ENCODE measurements at regions not wholly inside any gene's neighbourhood (a gene's known extent, or its start where the extent isn't known, plus 50 kb on each side); places are given as distances from the start of the nearest gene placed in this dataset.
"Not testable (repeated sequence)": the region's sequence is repeated elsewhere in the genome, so short reads cannot be mapped to it uniquely, and the experiment has no call there.

DNA sequence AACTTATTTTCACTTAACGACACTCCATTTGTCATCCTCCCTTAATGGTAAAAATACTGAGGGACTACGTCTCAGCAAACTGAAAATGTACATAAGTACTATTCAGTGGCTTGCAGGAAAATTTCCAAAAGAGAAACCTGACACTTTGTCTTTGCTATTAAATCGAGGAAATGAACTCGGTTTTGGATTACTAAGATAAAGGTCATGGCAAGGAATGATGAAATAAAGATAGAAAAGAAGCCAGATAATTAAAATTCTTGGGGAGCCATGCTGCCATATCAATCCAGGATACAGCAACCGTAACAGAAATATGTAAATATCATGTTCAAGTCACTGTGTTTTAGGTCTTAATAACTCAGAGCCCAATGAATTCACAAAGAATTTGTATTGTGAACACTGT is 647.8 kb downstream of the CDH9 start:
- TF ChIP-seq, protein P1, sequence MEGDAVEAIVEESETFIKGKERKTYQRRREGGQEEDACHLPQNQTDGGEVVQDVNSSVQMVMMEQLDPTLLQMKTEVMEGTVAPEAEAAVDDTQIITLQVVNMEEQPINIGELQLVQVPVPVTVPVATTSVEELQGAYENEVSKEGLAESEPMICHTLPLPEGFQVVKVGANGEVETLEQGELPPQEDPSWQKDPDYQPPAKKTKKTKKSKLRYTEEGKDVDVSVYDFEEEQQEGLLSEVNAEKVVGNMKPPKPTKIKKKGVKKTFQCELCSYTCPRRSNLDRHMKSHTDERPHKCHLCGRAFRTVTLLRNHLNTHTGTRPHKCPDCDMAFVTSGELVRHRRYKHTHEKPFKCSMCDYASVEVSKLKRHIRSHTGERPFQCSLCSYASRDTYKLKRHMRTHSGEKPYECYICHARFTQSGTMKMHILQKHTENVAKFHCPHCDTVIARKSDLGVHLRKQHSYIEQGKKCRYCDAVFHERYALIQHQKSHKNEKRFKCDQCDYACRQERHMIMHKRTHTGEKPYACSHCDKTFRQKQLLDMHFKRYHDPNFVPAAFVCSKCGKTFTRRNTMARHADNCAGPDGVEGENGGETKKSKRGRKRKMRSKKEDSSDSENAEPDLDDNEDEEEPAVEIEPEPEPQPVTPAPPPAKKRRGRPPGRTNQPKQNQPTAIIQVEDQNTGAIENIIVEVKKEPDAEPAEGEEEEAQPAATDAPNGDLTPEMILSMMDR (IDR thresholded peaks at IDR 0.05) = no peak
- intact Hi-C loops (cut with DNase I) = no loop called here
- no peak for FAIRE-seq
- no peak for ATAC-seq
- Histone ChIP-seq H3K4me1 (no peaks in the 10 kb centered on the region), H3K9me3 (no peaks in the 10 kb centered on the region), H3K4me3 (no peak overlapping the region), H3K27me3 (no peaks in the 10 kb centered on the region), H3K36me3 (no peaks in the 10 kb centered on the region), H3K27ac (no peak overlapping the region)
- DNase-seq = no peak
- WGBS, 2 donors = 46 to 57% methylated on average over 5 of the region's 5 CpGs

DNA sequence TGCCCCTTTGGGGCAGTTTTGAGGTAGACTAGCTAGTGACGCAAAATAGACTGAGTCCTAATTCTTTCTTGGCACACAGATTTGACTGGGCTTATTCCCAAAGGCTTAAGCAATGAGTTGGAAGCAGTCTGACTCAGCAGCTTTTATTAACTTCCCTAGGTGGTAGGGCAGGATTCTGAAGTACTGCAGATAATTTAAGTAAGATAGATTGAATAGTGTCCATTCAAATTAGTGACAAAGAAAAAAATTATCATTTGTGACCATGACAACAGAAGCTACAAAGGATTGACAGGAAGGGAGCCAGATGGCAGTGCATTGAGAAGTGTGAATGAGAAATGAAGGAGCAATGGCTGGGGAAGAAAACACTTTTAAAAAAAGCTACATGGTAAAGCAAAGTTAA is 649.4 kb downstream of the CDH9 start:
- no peak for FAIRE-seq
- no peak overlapping the region for H3K4me3 ChIP-seq
- no peak for ATAC-seq
- DNase-seq = no peak
- no peaks in the 10 kb centered on the region for H3K27me3 ChIP-seq
- intact Hi-C loops (cut with DNase I) = no loop called here
- TF ChIP-seq, protein P1 (IDR thresholded peaks at IDR 0.05) = no peak
- no peak overlapping the region for H3K27ac ChIP-seq
- H3K9me3 ChIP-seq = no peaks in the 10 kb centered on the region
- H3K36me3 ChIP-seq = no peaks in the 10 kb centered on the region
- no peaks in the 10 kb centered on the region for H3K4me1 ChIP-seq
- 0% methylated on average over 1 of the region's 1 CpG for WGBS, 2 donors

DNA sequence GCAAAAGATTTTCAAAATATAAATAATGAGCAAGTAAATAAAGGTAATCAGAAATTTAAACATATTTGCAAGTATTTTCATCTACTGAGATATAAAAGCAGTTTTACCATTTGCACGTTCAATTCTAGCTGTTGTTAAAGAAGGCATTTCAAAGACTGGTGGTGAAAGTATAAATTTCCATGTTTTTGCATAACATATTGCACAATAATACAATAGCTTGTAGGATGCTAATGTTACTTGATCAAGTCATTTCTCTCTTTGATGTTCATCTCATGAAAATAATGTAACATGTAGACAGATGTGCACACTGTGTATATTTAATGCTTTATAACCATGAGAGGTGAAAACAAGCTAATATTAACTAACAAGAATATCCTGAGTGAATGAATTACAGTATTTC is 651.9 kb downstream of the CDH9 start:
- no peaks in the 10 kb centered on the region for H3K27me3 ChIP-seq
- H3K9me3 ChIP-seq = no peaks in the 10 kb centered on the region
- 41 to 55% methylated on average over 1 of the region's 1 CpG for WGBS, 2 donors
- H3K4me1 ChIP-seq = no peaks in the 10 kb centered on the region
- H3K4me3 ChIP-seq = no peak overlapping the region
- TF ChIP-seq, protein P1 (IDR thresholded peaks at IDR 0.05) = no peak
- H3K36me3 ChIP-seq = no peaks in the 10 kb centered on the region
- no peak for DNase-seq
- no peak for ATAC-seq
- intact Hi-C loops (cut with DNase I) = no loop called here
- no peak for FAIRE-seq
- no peak overlapping the region for H3K27ac ChIP-seq

DNA sequence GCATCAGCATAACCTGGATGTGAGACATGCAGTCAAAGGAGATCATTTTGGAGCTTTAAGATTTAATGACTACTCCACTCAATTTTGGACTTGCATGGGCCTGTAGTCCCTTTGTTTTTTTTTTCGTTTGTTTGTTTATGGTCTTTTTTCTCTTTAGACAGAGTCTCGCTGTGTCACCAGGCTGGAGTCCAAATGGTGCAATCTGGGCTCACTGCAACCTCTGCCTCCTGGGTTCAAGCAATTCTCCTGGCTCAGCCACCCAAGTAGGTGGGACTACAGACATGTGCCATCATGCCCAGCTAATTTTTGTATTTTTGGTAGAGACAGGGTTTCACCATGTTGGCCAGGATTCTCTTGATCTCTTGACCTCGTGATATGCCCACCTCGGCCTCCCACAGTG is 673.8 kb downstream of the CDH9 start:
- not testable (repeated sequence) for H3K36me3 ChIP-seq, DNase-seq

DNA sequence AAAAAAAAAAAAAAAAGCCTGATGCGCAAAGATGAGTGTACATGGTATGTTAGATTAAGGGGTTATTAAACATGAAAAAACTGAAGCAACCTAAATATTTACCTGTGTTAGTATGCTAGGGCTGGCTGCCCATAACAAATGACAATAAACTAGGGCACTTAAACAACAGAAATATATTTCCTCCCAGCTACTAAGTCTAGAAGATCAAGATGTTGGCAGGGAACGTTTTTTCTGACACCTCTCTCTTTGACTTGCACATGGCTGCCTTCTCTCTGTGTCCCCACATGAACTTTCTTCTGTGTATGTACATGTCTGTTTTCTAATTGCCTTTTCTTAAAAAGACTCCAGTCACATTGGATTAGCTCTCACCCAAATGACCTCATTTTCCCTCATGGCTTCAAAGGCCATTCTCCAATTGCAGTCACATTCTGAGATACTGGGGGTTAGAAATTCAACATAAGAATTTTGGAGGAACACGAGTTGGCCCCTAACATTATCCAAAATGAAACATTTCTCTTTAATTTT is 694.5 kb downstream of the CDH9 start:
- Histone ChIP-seq H3K27me3 (no peaks in the 10 kb centered on the region), H3K27ac (no peak overlapping the region), H3K9me3 (no peaks in the 10 kb centered on the region), H3K4me3 (no peak overlapping the region), H3K36me3 (no peaks in the 10 kb centered on the region), H3K4me1 (no peaks in the 10 kb centered on the region)
- 44 to 54% methylated on average over 3 of the region's 3 CpGs for WGBS, 2 donors
- ATAC-seq (no peak), DNase-seq (no peak), FAIRE-seq (no peak)
- TF ChIP-seq, protein P1 (IDR thresholded peaks at IDR 0.05) = no peak
- intact Hi-C loops (cut with DNase I) = no loop called here

More for the DNA sequence above, 673.8 kb downstream of the CDH9 start:
- FAIRE-seq; H3K4me3 ChIP-seq; ATAC-seq; H3K9me3 ChIP-seq; H3K4me1 ChIP-seq; intact Hi-C loops (cut with DNase I); H3K27me3 ChIP-seq; H3K27ac ChIP-seq: not testable (repeated sequence)
- 51 to 52% methylated on average over 4 of the region's 4 CpGs for WGBS, 2 donors

Measured in pancreas (tissue), 10 donors.